H9 (cell line): ENCODE measurements at regions not wholly inside any gene's neighbourhood (a gene's known extent, or its start where the extent isn't known, plus 50 kb on each side); places are given as distances from the start of the nearest gene placed in this dataset.

Experiments used
- DNase-seq: peaks from one replicate; pipeline ENCODE4 v3.0.0-alpha.2; 2017
- H2AFZ ChIP-seq: one replicate; pipeline ENCODE4 v1.6.1; 2013; ENCODE audit warnings: mild to moderate bottlenecking, low read length, control low read depth, moderate library complexity
- H2AK5ac ChIP-seq: 2 replicates; pipeline ENCODE4 v1.6.1; 2013; ENCODE audit warnings: low read length, control low read depth, mixed read lengths; ENCODE audit not compliant: insufficient read length
- H2BK120ac ChIP-seq: one replicate; pipeline ENCODE4 v1.6.1; 2013; ENCODE audit warnings: low read depth, mild to moderate bottlenecking, low read length, control low read depth, inconsistent platforms; ENCODE audit not compliant: poor library complexity, severe bottlenecking
- H2BK12ac ChIP-seq: 2 replicates; pipeline ENCODE4 v1.6.1; 2013; ENCODE audit warnings: low read length, control low read depth, mixed read lengths, low read depth; ENCODE audit not compliant: insufficient read length
- H2BK15ac ChIP-seq: 2 replicates; pipeline ENCODE4 v1.6.1; 2013; ENCODE audit warnings: low read depth, low read length, control low read depth
- H2BK20ac ChIP-seq: one replicate; pipeline ENCODE4 v1.6.1; 2013; ENCODE audit warnings: low read depth, mild to moderate bottlenecking, low read length, control low read depth, inconsistent platforms; ENCODE audit not compliant: poor library complexity, severe bottlenecking
- H2BK5ac ChIP-seq: 2 replicates; pipeline ENCODE4 v1.6.1; 2013; ENCODE audit warnings: low read length, control low read depth, mixed read lengths; ENCODE audit not compliant: insufficient read length
- H3K14ac ChIP-seq: 2 replicates; pipeline ENCODE4 v1.6.1; 2013; ENCODE audit warnings: low read length, control low read depth; ENCODE audit not compliant: insufficient read depth
- H3K18ac ChIP-seq: 2 replicates; pipeline ENCODE4 v1.6.1; 2013; ENCODE audit warnings: low read depth, mild to moderate bottlenecking, mixed read lengths, low read length, control low read depth; ENCODE audit not compliant: insufficient read length
- H3K23ac ChIP-seq: 2 replicates; pipeline ENCODE4 v1.6.1; 2013; ENCODE audit warnings: low read length, control low read depth, mixed read lengths, low read depth; ENCODE audit not compliant: insufficient read length
- H3K23me2 ChIP-seq: 2 replicates; pipeline ENCODE4 v1.6.1; 2013; ENCODE audit warnings: low read depth, mild to moderate bottlenecking, mixed read lengths, low read length, control low read depth; ENCODE audit not compliant: insufficient read length, poor library complexity, severe bottlenecking
- H3K27ac ChIP-seq: 2 replicates; pipeline ENCODE4 v1.5.1; 2013; ENCODE audit warnings: low read length, control low read depth, mixed read lengths, low read depth; ENCODE audit not compliant: insufficient read length
- H3K27me3 ChIP-seq: 2 replicates; pipeline ENCODE4 v1.6.1; 2013; ENCODE audit warnings: low read length, control low read depth, inconsistent platforms; ENCODE audit not compliant: insufficient read depth
- H3K4ac ChIP-seq: 2 replicates; pipeline ENCODE4 v1.6.1; 2013; ENCODE audit warnings: low read depth, mild to moderate bottlenecking, control low read depth, inconsistent platforms, low read length, moderate library complexity
- H3K4me1 ChIP-seq: 2 replicates; pipeline ENCODE4 v1.6.1; 2013; ENCODE audit warnings: low read length, control low read depth, inconsistent platforms; ENCODE audit not compliant: insufficient read depth
- H3K4me2 ChIP-seq: 2 replicates; pipeline ENCODE4 v1.6.1; 2013; ENCODE audit warnings: low read length, control low read depth, mixed read lengths; ENCODE audit not compliant: insufficient read length, insufficient read depth
- H3K56ac ChIP-seq: 2 replicates; pipeline ENCODE4 v1.6.1; 2013; ENCODE audit warnings: low read depth, mild to moderate bottlenecking, mixed read lengths, low read length, control low read depth; ENCODE audit not compliant: insufficient read length
- H3K79me1 ChIP-seq: 2 replicates; pipeline ENCODE4 v1.6.1; 2013; ENCODE audit warnings: low read depth, mild to moderate bottlenecking, moderate library complexity, low read length, control low read depth, inconsistent platforms; ENCODE audit not compliant: insufficient read depth, poor library complexity, severe bottlenecking
- H3K79me2 ChIP-seq: 2 replicates; pipeline ENCODE4 v1.6.1; 2013; ENCODE audit warnings: low read length, control low read depth, inconsistent platforms; ENCODE audit not compliant: insufficient read depth
- H3K9ac ChIP-seq: 2 replicates; pipeline ENCODE4 v1.6.1; 2013; ENCODE audit warnings: low read length, control low read depth, mixed read lengths; ENCODE audit not compliant: insufficient read length; ENCODE audit errors: extremely low read depth
- H3K9me3 ChIP-seq: one replicate; pipeline ENCODE4 v1.6.1; 2013; ENCODE audit warnings: low read depth, low read length, inconsistent platforms; ENCODE audit not compliant: control insufficient read depth
- H3T11ph ChIP-seq: one replicate; pipeline ENCODE4 v1.6.1; 2013; ENCODE audit warnings: mild to moderate bottlenecking, low read length, control low read depth, inconsistent platforms
- H4K20me1 ChIP-seq: one replicate; pipeline ENCODE4 v1.6.1; 2013; ENCODE audit not compliant: control insufficient read depth, insufficient read length, insufficient read depth
- H4K5ac ChIP-seq: 2 replicates; pipeline ENCODE4 v1.6.1; 2013; ENCODE audit warnings: low read depth, mild to moderate bottlenecking, mixed read lengths, low read length, control low read depth; ENCODE audit not compliant: insufficient read length
- H4K8ac ChIP-seq: replicated peaks from 2 replicates; pipeline ENCODE4 v1.6.1; 2013; ENCODE audit warnings: low read length, control low read depth, mixed read lengths, low read depth; ENCODE audit not compliant: insufficient read length
- H4K91ac ChIP-seq: 2 replicates; pipeline ENCODE4 v1.6.1; 2013; ENCODE audit warnings: low read depth, mild to moderate bottlenecking, moderate library complexity, mixed read lengths, low read length, control low read depth; ENCODE audit not compliant: insufficient read length
- H3K27ac Mint-ChIP-seq, 3 experiments: 2 replicates in 2 of 3; 3 replicates in 1 of 3; pipeline ENCODE4 v1.8.0; 2020 to 2021; ENCODE audit warnings: mixed read lengths in 3 of 3, mild to moderate bottlenecking in 1 of 3, moderate library complexity in 1 of 3
- H3K27me3 Mint-ChIP-seq: 2 replicates; pipeline ENCODE4 v1.8.0; 2021; ENCODE audit warnings: low read depth, mild to moderate bottlenecking, moderate library complexity, mixed read lengths
- H3K36me3 Mint-ChIP-seq, 3 experiments: 2 replicates in 2 of 3; 3 replicates in 1 of 3; pipeline ENCODE4 v1.8.0; 2020 to 2021; ENCODE audit warnings: low read depth in 3 of 3, mixed read lengths in 3 of 3; ENCODE audit not compliant: insufficient read depth in 1 of 3
- H3K4me1 Mint-ChIP-seq, 2 experiments: 2 replicates each; pipeline ENCODE4 v1.8.0; 2020; ENCODE audit warnings: mixed read lengths in 2 of 2
- H3K4me3 Mint-ChIP-seq, 2 experiments: 2 replicates in 1 of 2; 3 replicates in 1 of 2; pipeline ENCODE4 v1.8.0; 2020 to 2021; ENCODE audit warnings: mild to moderate bottlenecking in 2 of 2, mixed read lengths in 2 of 2, moderate library complexity in 1 of 2
- H3K9me3 Mint-ChIP-seq, 2 experiments: 2 replicates in 1 of 2; 3 replicates in 1 of 2; pipeline ENCODE4 v1.8.0; 2020; ENCODE audit warnings: mild to moderate bottlenecking in 2 of 2, mixed read lengths in 2 of 2, moderate library complexity in 1 of 2
- WGBS: extraction: QIAGEN DNeasy Blood & Tissue Kit; methylation state at CpG from one replicate; pipeline ENCODE4 v1.1.7; 2013; ENCODE audit warnings: missing lambda C conversion rate, low lambda C conversion rate, mixed read lengths; ENCODE audit not compliant: insufficient read length; ENCODE audit errors: extremely low coverage; 5-methylcytosine and 5-hydroxymethylcytosine counted together
- TF ChIP-seq, protein P1 (sequence below): fragments of 200-600 bp; sonication (generic); conservative IDR thresholded peaks from 3 replicates; pipeline ENCODE4 v1.8.0; 2021; ENCODE audit warnings: antibody characterized with exemption, mild to moderate bottlenecking

GRCh38 chr14:98731286-98731685 lies 540.7 kb downstream of the BCL11B start:
- H4K8ac ChIP-seq: no peak overlapping the region
- no peaks in the 10 kb centered on the region for H3K9me3 ChIP-seq
- H2BK15ac ChIP-seq: no peak overlapping the region
- H3K27me3 ChIP-seq: no peaks in the 10 kb centered on the region
- no peak for DNase-seq
- H2BK120ac ChIP-seq: no peak overlapping the region
- Mint-ChIP-seq H3K27ac (peak overlapping the region in 1 of 3 experiments; percentile 3; a peak in 1 of 7 replicates), H3K9me3 (peaks cover 0 to 2% of the 10 kb centered on the region in 2 experiments; a peak in 1 of 5 replicates), H3K4me1 (peaks cover 2 to 3% of the 10 kb centered on the region in 2 experiments), H3K4me3 (no peak overlapping the region), H3K27me3 (no peaks in the 10 kb centered on the region; the same call in none of the 2 replicates), H3K36me3 (no peaks in the 10 kb centered on the region)
- no peaks in the 10 kb centered on the region for H3K4me1 ChIP-seq
- TF ChIP-seq, protein P1, sequence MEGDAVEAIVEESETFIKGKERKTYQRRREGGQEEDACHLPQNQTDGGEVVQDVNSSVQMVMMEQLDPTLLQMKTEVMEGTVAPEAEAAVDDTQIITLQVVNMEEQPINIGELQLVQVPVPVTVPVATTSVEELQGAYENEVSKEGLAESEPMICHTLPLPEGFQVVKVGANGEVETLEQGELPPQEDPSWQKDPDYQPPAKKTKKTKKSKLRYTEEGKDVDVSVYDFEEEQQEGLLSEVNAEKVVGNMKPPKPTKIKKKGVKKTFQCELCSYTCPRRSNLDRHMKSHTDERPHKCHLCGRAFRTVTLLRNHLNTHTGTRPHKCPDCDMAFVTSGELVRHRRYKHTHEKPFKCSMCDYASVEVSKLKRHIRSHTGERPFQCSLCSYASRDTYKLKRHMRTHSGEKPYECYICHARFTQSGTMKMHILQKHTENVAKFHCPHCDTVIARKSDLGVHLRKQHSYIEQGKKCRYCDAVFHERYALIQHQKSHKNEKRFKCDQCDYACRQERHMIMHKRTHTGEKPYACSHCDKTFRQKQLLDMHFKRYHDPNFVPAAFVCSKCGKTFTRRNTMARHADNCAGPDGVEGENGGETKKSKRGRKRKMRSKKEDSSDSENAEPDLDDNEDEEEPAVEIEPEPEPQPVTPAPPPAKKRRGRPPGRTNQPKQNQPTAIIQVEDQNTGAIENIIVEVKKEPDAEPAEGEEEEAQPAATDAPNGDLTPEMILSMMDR: no peak
- no peak overlapping the region for H3K14ac ChIP-seq
- no peaks in the 10 kb centered on the region for H4K20me1 ChIP-seq
- no peak overlapping the region for H3K9ac ChIP-seq
- H3K79me2 ChIP-seq: no peaks in the 10 kb centered on the region
- WGBS: no CpG with 5 or more reads among the region's 6 CpGs
- no peak overlapping the region for H3T11ph ChIP-seq
- H3K4me2 ChIP-seq: no peak overlapping the region
- no peak overlapping the region for H2AFZ ChIP-seq
- H2BK20ac ChIP-seq: no peak overlapping the region
- H3K18ac ChIP-seq: no peak overlapping the region
- H3K79me1 ChIP-seq: no peaks in the 10 kb centered on the region
- no peak overlapping the region for H3K56ac ChIP-seq
- H2BK5ac ChIP-seq: no peak overlapping the region
- H3K4ac ChIP-seq: no peak overlapping the region
- no peak overlapping the region for H2BK12ac ChIP-seq
- H4K5ac ChIP-seq: no peak overlapping the region
- H3K23me2 ChIP-seq: no peaks in the 10 kb centered on the region
- H2AK5ac ChIP-seq: no peak overlapping the region
- H3K27ac ChIP-seq: no peak overlapping the region
- no peak overlapping the region for H4K91ac ChIP-seq
- no peak overlapping the region for H3K23ac ChIP-seq
